GM04503 (cell line): ENCODE measurements at regions not wholly inside any gene's neighbourhood (a gene's known extent, or its start where the extent isn't known, plus 50 kb on each side); places are given as distances from the start of the nearest gene placed in this dataset.
"Not testable (repeated sequence)": the region's sequence is repeated elsewhere in the genome, so short reads cannot be mapped to it uniquely, and the experiment has no call there.

ENCODE experiments used
- DNase-seq: peaks from one replicate; pipeline ENCODE4 v3.0.0-alpha.2; 2012; ENCODE audit warnings: low read depth

DNA sequence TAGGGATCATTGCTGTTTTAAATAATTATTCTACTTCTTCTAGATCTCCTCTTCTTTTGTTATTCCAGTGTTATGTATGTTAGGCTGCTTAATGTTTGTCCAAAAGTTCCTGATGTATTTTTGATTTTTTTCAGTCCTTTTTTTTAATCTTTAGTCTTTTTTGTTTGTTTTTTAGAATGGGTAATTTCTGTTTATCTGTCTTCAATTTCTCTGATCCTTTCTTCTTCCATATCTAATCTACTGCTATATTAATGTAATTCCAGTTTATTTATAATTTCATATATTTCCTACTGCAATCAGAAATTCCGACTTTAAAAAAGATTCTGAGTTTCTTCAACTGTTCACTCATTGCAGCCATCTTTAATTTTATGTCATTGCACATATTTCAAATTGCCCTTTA, 452.8 kb upstream of the POT1 start:
- no peak for DNase-seq

DNA sequence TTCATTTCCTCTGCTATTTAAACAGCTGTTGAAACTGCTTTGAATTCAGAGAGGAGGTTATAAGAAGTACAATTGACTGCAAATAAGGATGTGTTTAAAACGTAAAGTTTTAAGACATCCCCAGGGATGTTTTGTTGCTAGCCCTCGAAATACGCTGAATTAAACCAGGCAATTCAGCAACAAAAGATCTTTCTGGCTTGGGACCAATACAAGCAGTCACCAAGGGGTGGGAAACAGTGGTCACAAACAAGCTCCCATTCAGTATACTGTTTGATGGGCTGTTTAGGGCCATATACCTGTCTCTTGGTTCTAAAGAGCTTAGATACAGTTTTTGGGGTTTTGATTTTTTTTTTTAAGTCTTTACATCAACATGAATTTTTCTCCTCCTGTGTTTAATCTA, 446.3 kb upstream of the POT1 start:
- DNase-seq = no peak

DNA sequence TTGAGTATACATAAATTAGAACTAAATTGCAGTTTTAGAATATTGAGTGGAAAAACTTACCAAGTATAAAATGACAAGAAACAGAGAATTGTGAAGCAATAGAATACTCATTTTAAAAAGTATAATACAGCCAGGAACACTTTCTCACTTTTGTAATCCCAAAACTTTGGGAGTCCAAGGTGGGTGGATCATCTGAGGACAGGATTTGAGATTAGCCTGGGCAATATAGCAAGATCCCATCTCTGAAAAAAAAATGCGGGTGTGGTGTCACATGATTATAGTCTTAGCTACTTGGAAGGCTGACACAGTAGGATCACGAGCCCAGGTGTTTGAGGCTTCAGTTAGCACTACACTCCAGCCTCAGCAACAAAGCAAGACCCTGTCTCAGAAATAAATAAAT, 440.9 kb upstream of the POT1 start:
- DNase-seq = no peak

DNA sequence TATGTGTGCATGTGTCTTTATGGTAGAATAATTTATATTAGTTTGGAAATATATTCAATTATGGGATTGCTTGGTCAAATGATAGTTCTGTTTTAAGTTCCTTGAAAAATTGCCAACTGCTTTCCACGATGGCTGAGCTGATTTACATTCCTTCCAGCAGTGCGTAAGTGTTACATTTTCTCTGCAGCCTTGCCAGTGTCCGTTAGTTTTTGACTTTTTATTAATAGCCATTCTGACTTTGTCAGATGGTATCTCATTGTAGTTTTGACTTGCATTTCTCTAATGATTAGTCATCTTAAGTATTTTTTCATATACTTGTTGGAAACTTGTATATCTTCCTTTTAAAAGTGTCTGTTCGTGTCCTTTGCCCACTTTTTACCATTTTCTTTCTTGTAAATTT, 434.2 kb upstream of the POT1 start:
- DNase-seq = no peak

DNA sequence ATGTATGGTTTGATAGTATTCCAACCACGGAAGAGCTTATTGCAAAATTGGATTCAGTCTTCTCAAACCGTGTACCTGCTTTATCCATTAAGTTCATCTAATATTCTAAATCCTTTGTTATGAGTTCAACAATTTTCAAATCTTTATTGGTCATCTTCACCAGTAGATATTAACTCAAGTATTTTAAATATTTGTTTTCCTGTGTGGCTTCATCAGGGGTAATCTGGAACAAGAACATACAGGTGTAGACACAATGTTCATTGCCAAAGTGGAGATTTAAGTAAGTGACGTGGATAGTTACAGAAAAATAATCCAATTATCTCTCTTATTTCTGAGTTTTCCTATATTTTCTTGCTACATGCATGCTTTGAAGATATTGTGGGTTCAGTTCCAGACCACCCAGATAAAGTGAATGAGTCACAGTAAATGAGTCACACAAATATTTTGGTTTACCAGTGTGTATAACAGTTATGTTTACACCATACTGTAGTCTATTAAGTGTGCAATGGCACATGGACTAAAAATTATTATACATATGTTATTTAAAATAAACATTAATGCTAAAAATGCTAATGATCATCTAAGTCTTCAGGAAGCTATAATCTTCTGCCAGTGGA, 429.0 kb upstream of the POT1 start:
- no peak for DNase-seq

DNA sequence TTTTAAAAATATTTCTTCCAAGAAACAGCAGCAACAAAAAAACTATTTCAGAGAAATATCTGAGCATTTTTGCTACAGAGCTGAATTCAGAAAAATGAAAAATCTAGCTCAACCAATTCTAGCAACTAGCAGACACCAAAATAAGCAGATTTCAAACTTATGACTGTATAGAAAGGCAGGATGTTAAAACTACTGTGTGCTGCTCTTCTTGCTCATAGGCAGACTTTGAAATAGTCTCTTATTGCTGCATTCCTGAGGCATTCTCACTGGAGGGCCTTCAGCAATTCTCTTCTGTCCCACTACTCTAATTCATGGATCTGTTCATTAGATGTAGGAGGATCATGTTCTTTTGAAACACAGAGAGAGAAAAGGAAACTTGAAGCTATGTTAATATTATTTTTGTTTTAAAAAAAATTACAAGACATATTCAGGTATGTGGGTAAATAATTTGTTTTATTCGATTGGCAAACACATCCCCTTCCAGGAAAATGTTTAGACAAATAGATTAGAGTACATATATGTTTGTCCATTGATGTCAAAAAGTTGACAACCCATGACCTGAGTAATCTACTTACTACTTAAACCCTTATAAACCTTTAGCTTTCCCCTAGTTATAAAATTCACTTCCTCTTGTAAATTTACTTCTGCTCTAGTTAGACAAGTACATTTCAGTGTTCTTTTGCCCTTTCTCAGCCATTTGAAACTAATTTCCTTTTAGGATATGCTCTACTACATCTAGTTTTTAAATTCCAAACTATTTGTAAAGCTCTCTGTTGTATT, 428.2 kb upstream of the POT1 start:
- DNase-seq = no peak

DNA sequence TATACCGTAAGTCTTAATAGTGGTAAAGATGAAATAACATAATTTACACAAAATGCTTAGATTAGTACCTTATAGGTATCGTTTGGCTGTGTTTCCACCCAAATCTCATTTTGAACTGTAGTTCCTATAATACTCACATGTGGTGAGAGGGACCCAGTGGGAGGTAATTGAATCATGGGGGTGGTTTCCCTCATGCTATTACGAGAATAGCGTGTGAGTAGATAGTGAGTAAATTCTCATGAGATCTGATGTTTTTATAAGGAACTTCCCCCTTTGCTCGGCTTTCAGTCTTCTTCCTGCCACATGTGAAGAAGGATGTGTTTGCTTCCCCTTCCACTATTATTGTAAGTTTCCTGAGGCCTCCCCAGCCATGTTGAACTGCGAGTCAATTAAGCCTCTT, 426.3 kb upstream of the POT1 start:
- DNase-seq = no peak

DNA sequence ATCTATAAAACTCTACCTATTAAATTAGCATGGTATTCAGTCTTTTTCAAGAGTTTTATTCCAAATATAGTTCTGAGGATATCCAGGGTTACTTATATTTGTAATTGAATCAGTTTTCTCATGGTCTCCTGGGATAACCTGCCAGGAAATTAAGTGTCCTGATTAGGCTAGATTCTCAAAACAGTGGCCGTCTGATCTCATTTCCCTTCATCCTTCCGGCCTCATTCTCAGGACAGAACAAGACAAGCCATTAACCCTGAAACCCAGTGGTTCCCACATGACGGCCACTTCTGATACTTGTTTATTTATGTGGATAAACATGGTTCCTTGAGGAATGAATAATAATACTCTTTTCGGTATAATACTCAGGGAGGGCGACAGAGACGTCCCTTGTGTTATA, 417.6 kb upstream of the POT1 start:
- no peak for DNase-seq

DNA sequence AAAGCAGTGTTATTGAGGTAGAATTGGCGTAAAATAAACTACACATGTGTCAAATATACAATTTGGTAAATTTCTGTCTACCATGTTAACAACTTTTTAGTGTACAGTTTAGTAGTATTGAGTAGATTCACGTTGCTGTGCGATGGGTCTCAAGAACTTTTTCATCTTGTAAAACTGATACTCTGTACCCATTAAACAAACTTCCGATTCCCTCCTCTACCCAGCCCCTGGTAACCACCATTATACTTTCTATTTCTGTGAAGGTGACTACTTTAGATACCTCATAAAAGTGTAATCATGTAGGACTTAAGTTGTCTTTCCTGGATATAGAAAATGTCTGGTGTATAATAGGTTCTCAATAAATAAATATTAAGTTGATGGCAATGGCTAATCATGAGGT, 408.5 kb upstream of the POT1 start:
- DNase-seq = no peak

DNA sequence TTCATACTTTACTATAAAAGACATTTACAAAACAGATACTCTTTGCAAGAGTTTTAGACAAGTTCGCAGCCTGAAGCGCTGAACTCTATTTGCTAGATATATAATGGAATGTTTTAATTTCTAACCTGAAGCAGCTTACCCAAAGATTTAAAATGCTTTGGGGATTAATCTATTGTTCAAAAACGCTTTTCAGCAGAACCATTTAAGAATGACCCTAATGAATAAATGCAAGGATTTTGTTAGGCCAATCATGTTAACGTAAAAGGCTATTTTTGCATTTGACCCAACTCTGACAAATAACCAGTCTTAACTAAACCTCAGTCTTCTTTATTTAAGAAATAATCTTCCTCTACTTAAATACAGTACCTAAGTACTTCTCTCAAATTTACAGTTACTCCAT, 406.7 kb upstream of the POT1 start:
- no peak for DNase-seq

DNA sequence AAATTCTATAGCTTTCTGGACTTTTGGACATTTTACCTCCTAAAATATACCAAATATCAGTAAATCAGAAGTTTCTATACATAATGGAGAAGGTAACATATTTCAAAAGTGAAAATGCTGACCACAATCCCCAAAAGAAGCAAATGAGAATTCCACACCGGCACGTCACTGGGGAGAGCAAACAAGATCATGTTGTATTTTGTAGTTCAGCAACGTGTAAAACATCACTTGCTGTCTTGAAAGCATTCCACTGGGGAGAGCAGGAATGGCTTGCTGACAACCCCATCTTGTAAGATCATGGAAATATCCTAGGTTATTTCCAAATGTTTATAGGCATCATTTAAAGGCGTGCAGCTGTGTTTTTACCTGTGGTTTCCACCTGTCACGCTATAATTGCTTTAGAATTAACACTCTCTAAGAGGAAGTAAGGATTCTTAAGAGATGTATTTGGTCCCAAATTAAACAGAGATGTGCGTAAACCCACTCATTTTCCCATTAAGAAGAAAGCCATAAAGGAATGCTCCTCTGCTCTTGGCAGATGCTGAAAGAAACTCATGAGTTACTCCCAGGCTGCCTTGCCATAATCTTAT, 397.1 kb upstream of the POT1 start:
- no peak for DNase-seq

DNA sequence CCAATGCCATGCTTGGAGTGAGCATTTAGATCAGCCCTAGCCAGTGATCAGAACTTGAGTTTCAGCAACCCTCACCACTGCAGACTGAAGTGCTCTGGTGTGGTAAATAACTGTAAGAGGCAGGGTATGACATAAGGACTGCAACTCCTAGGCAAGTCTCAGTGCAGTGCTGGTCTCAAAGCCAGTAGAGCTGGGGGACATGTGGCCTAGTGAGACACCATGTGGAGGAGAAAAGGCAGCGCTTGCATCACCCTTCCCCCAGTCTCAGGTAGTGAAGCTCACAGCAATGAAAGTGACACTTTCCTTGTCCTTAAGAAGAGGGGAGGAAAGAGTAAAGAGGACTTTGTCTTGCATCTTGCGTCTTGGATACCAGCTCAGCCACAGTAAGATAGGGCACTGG, 386.8 kb upstream of the POT1 start:
- DNase-seq = no peak

DNA sequence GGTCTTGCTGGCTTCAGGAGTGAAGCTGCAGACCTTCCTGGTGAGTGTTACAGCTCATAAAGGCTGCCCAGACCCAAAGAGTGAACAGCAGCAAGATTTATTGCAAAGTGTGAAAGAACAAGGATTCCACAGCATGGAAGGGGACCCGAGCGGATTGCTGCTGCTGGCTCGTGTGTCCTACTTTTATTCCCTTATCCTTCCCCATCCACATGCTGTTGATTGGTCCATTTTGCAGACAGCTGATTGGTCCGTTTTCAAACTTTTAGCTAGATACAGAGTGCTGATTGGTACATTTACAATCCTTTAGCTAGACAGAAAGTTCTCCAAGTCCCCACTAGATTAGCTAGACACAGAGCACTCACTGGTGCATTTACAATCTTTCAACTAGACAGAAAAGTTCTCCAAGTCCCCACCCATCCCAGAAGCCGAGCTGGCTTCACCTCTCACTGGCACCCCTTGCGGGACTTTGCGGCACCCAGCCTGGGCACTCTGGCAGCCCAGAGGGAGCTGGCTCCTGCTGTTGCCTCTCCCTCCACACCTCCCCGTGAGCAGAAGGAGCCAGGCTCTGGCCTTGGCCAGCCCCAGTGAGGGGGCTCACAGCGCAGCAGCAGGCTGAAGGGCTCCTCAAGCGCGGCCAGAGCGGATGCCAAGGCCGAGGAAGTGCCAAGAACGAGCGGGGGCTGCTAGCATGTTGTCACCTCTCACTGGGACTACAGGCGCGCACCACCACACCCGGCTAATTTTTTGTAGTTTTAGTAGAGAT, 369.6 kb upstream of the POT1 start:
- DNase-seq = no peak

DNA sequence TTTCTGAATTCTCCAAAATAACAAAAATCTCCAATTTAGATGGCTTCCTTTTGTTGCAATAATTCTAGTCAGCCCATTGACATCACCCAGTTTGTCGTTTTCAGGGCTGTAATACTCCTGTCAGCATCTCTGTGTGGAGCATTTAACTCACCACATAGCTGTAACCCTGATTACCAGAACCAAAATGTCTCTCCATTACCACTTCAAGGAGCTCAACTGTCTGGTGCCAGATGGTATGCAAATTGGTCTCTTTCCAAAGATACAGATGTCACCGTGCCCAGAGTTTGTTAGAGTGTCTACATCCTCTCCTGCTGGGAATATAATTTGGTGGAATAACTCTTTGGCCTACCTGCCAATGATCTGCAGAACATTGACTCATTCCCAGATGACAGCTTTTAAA, 350.3 kb upstream of the POT1 start:
- no peak for DNase-seq

DNA sequence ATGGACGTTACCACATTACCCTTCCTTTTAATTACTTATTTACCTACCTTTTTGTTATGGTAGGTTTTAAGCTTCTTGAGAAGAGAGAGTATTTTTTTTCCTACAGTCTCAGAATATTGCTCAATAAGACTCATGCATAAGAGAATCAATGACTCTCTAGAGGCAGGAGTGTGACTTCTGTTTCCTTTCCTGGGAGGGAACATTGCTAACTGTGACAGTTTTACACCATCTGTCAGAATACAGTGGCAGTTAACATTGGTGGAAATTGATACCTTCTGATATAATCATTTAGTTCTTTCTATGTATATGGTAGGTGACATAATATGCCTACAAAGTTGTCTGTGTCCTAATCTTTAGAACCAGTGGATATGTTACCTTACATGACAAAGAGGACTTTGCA, 348.7 kb upstream of the POT1 start:
- no peak for DNase-seq

DNA sequence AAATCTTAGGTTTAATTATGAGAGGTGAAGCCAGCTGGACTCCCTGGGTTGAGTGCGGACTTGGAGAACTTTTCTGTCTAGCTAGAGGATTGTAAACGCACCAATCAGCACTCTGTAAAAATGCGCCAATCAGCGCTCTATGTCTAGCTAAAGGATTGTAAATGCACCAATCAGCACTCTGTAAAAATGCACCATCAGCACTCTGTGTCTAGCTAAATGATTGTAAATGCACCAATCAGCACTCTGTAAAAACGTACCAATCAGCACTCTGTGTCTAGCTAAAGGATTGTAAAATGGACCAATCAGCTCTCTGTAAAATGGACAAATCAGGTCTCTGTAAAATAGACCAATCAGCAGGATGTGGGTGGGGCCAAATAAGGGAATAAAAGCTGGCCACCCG, 345.1 kb upstream of the POT1 start:
- DNase-seq = not testable (repeated sequence)

DNA sequence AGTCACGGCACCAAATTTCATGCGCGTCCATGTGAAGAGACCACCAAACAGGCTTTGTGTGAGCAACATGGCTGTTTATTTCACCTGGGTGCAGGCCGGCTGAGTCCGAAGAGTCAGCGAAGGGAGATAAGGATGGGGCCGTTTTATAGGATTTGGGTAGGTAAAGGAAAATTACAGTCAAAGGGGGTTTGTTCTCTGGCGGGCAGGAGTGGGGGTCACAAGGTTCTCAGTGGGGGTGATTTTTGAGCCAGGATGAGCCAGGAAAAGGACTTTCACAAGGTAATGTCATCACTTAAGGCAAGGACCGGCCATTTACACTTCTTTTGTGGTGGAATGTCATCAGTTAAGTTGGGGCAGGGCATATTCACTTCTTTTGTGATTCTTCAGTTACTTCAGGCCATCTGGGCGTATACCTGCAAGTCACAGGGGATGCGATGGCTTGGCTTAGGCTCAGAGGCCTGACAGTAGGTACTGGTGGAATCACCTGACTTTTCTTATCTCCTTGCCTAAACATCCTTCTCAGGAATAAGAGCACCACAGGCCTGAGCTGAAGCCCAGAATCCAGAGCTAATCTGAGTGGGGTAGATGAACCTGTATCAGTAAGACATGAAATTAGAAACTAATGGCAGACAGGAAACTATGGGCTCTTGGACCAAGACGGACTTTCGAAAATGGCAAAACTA, 334.7 kb upstream of the POT1 start:
- not testable (repeated sequence) for DNase-seq

DNA sequence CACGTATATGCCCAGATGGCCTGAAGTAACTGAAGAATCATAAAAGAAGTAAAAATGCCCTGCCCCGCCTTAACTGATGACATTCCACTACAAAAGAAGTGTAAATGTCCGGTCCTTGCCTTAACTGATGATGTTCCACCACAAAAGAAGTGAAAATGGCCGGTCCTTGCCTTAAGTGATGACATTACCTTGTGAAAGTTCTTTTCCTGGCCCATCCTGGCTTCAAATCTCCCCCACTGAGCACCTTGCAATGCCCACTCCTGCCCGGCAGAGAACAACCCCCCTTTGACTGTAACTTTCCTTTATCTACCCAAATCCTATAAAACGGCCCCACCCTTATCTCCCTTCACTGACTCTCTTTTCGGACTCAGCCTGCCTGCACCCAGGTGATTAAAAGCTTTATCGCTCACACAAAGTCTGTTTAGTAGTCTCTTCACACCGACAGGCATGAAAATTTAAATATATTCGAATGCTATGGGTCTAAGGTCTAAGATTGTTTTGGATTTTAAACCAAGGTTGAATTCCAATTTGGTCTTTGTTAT, 329.3 kb upstream of the POT1 start:
- DNase-seq = not testable (repeated sequence)

DNA sequence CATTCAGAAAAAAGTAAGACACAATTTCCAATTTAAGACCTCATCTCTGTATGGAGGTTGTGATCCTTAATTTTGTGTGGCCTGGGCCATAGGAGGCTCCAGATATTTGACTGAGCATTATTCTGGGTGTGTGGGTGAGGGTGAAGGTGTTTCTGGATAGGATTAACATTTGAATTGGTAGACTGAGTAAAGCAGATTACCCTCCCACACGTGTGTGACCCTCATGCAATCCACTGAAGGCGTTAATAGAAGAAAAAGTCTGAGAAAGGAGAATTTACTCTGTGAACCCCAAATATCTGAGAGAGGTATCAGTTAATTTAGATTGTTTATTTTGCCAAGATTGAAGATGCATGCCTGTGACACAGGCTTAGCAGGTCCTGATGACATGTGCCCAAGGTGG, 328.0 kb upstream of the POT1 start:
- DNase-seq = no peak

DNA sequence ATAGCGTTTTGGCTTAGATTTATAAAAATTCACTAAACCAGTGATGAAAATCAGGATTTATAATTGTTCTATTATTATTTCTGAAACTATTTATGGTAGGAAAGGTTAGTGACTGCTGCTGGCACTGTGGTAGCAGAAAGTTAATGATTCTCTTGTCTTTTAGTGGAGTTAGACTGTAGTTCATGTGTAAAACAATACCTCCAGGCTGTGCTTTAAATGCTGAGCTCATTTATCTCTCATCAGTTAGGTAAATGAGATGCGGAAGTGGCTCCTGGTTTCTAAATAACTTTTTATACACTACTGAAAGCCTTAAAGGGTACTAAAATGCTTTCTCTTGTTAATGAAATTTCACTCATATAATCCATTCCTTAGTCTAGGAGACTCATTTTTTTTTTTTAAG, 326.8 kb upstream of the POT1 start:
- DNase-seq = no peak

DNA sequence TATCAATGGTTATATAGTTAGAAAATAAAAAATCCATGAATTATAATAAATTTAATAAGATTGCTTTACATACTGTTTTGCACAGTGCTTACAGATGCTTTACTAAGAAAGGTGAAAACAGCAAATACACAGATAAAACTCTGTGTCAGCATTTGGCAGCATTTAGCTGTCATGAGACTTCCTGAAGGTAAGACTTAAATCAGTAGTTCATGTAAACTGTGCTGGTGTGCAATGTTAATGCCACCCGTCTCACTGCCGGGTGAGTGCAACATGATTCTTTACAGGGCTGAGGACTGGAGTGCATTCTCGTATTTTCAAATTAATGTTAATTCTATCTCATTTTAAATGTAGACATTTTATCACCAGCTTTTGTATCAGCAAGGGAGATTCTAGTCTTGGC, 326.2 kb upstream of the POT1 start:
- no peak for DNase-seq

DNA sequence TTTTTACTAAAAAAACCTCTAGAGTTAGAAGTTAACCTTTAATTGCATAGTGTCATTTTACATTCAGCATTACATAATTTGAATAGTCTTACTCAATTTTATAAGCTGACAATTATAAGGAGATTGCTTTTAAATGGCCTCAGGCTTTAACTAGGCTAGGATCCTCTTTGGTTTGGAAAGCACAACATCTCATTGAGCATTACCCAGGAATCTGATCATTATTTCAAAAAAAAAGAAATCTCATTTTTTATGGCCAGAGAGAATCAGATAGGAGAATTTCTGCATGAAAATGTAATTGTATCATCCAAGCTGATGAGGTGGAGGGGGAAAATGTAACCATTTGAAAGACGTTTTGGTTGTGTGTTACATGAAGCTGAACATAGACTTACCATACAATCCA, 324.9 kb upstream of the POT1 start:
- no peak for DNase-seq
